Neural cell (in vitro differentiated cells): ENCODE measurements at regions not wholly inside any gene's neighbourhood (a gene's known extent, or its start where the extent isn't known, plus 50 kb on each side); places are given as distances from the start of the nearest gene placed in this dataset.

Experiments used
- EP300 ChIP-seq: fragments of 450-650 bp; conservative IDR thresholded peaks from 2 replicates; pipeline ENCODE4 v1.6.1; 2014; ENCODE audit warnings: antibody characterized with exemption, mild to moderate bottlenecking, moderate library complexity; ENCODE audit not compliant: poor library complexity, severe bottlenecking
- EZH2 ChIP-seq: fragments of 200-600, 300-800 bp; shearing (Covaris generic), sonication (generic); IDR thresholded peaks from 2 replicates; pipeline ENCODE4 v1.6.1; 2014; ENCODE audit warnings: antibody characterized with exemption, low read length, borderline replicate concordance, mild to moderate bottlenecking; ENCODE audit not compliant: insufficient read depth, poor library complexity, severe bottlenecking
- MXI1 ChIP-seq: fragments of 450-650 bp; conservative IDR thresholded peaks from 2 replicates; pipeline ENCODE4 v1.6.1; 2014; ENCODE audit warnings: antibody characterized with exemption, mild to moderate bottlenecking; ENCODE audit not compliant: poor library complexity, severe bottlenecking
- POLR2AphosphoS5 ChIP-seq: IDR thresholded peaks from 2 replicates; pipeline ENCODE4 v1.6.1; 2012
- SMC3 ChIP-seq: fragments of 450-650 bp; conservative IDR thresholded peaks from 2 replicates; pipeline ENCODE4 v1.6.1; 2014; ENCODE audit warnings: antibody characterized with exemption, mild to moderate bottlenecking, moderate library complexity; ENCODE audit not compliant: poor library complexity
- TAF1 ChIP-seq: IDR thresholded peaks from 2 replicates; pipeline ENCODE4 v1.6.1; 2012; ENCODE audit warnings: low read depth
- TF ChIP-seq, protein P1 (sequence below): fragments of 450-650 bp; IDR thresholded peaks from 2 replicates; pipeline ENCODE4 v1.5.1; 2014; ENCODE audit warnings: antibody characterized with exemption, mild to moderate bottlenecking, moderate library complexity; ENCODE audit not compliant: poor library complexity, severe bottlenecking
- TF ChIP-seq, protein P2 (sequence below): IDR thresholded peaks from 2 replicates; pipeline ENCODE4 v1.6.1; 2012; ENCODE audit warnings: borderline replicate concordance

DNA sequence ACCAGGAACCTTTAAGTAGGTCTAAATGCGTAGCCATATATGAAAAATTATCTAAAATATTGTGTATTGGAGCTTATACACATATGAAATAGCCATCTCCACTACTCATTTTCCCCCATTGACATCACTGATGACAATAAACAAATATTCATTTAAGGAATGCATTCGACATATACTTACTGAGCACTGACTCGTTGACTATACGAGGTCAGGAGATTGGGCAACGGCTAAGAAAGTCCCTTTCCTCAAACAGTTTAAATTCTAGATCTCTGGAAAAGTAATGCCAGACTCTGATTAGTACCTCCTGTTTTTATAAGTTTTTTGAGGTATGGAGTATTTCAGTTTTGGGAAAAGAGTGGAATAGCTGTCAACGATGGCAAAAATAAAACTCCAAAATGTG lies 139.4 kb upstream of the DIO2 start:
- TF ChIP-seq EP300 (no peak), MXI1 (no peak), EZH2 (no peak), TAF1 (no peak), POLR2AphosphoS5 (no peak), SMC3 (no peak)
- TF ChIP-seq, protein P1, sequence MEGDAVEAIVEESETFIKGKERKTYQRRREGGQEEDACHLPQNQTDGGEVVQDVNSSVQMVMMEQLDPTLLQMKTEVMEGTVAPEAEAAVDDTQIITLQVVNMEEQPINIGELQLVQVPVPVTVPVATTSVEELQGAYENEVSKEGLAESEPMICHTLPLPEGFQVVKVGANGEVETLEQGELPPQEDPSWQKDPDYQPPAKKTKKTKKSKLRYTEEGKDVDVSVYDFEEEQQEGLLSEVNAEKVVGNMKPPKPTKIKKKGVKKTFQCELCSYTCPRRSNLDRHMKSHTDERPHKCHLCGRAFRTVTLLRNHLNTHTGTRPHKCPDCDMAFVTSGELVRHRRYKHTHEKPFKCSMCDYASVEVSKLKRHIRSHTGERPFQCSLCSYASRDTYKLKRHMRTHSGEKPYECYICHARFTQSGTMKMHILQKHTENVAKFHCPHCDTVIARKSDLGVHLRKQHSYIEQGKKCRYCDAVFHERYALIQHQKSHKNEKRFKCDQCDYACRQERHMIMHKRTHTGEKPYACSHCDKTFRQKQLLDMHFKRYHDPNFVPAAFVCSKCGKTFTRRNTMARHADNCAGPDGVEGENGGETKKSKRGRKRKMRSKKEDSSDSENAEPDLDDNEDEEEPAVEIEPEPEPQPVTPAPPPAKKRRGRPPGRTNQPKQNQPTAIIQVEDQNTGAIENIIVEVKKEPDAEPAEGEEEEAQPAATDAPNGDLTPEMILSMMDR = no peak
- TF ChIP-seq, protein P2, sequence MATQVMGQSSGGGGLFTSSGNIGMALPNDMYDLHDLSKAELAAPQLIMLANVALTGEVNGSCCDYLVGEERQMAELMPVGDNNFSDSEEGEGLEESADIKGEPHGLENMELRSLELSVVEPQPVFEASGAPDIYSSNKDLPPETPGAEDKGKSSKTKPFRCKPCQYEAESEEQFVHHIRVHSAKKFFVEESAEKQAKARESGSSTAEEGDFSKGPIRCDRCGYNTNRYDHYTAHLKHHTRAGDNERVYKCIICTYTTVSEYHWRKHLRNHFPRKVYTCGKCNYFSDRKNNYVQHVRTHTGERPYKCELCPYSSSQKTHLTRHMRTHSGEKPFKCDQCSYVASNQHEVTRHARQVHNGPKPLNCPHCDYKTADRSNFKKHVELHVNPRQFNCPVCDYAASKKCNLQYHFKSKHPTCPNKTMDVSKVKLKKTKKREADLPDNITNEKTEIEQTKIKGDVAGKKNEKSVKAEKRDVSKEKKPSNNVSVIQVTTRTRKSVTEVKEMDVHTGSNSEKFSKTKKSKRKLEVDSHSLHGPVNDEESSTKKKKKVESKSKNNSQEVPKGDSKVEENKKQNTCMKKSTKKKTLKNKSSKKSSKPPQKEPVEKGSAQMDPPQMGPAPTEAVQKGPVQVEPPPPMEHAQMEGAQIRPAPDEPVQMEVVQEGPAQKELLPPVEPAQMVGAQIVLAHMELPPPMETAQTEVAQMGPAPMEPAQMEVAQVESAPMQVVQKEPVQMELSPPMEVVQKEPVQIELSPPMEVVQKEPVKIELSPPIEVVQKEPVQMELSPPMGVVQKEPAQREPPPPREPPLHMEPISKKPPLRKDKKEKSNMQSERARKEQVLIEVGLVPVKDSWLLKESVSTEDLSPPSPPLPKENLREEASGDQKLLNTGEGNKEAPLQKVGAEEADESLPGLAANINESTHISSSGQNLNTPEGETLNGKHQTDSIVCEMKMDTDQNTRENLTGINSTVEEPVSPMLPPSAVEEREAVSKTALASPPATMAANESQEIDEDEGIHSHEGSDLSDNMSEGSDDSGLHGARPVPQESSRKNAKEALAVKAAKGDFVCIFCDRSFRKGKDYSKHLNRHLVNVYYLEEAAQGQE = no peak
